CD14-positive monocyte (primary cell): ENCODE measurements at regions not wholly inside any gene's neighbourhood (a gene's known extent, or its start where the extent isn't known, plus 50 kb on each side); places are given as distances from the start of the nearest gene placed in this dataset.

ENCODE experiments used
- DNase-seq, 3 donors: peaks; one replicate each; pipeline ENCODE4 v3.0.0-alpha.2; 2011 to 2022
- H2AFZ ChIP-seq: 2 replicates; pipeline ENCODE4 v1.6.0; 2012; ENCODE audit warnings: mild to moderate bottlenecking, low read depth, low read length, inconsistent platforms; ENCODE audit not compliant: insufficient read depth, poor library complexity, severe bottlenecking
- H3K27ac ChIP-seq, 2 donors: 1 replicate in 1 of 2; 2 replicates in 1 of 2; pipeline ENCODE4 v1.5.1; 2012 to 2013; ENCODE audit warnings: low read length in 2 of 2, control low read depth in 1 of 2, inconsistent platforms in 1 of 2, low read depth in 1 of 2, mild to moderate bottlenecking in 1 of 2
- H3K27me3 ChIP-seq, 2 donors: one replicate each; pipeline versions ENCODE4 v1.6.0 to v1.6.1; 2011 to 2013; ENCODE audit warnings: low read length in 2 of 2; ENCODE audit not compliant: control insufficient read depth in 2 of 2, insufficient read depth in 2 of 2
- H3K36me3 ChIP-seq, 2 donors: replicated peaks in 1 of 2; 1 replicate in 1 of 2; 2 replicates in 1 of 2; pipeline versions ENCODE4 v1.5.1 to v1.6.1; 2012 to 2013; ENCODE audit warnings: low read length in 2 of 2, control low read depth in 1 of 2, inconsistent platforms in 1 of 2, mild to moderate bottlenecking in 1 of 2; ENCODE audit not compliant: insufficient read depth in 2 of 2, control insufficient read depth in 1 of 2
- H3K4me1 ChIP-seq, 2 donors: 1 replicate in 1 of 2; 2 replicates in 1 of 2; pipeline versions ENCODE4 v1.5.1 to v1.6.1; 2012 to 2013; ENCODE audit warnings: low read length in 2 of 2, control low read depth in 1 of 2, inconsistent platforms in 1 of 2, mild to moderate bottlenecking in 1 of 2, moderate library complexity in 1 of 2; ENCODE audit not compliant: insufficient read depth in 2 of 2, control insufficient read depth in 1 of 2
- H3K4me2 ChIP-seq: replicated peaks from 2 replicates; pipeline ENCODE3; 2012; ENCODE audit warnings: low read length, moderate library complexity, mild to moderate bottlenecking; ENCODE audit not compliant: poor library complexity, severe bottlenecking; ENCODE audit errors: extremely low read depth
- H3K4me3 ChIP-seq, 3 experiments: fragments of 200-600 bp in 1 of 3; sonication (generic) in 1 of 3; replicated peaks in 1 of 3; 1 replicate in 2 of 3; 2 replicates in 1 of 3; pipeline ENCODE4 v1.5.1; 2011 to 2013; ENCODE audit warnings: low read length in 3 of 3, mild to moderate bottlenecking in 3 of 3, control low read depth in 2 of 3, low read depth in 2 of 3, inconsistent platforms in 1 of 3, moderate library complexity in 1 of 3
- H3K79me2 ChIP-seq: 2 replicates; pipeline ENCODE4 v1.6.0; 2012; ENCODE audit warnings: mild to moderate bottlenecking, control low read depth, inconsistent platforms, low read length, moderate library complexity; ENCODE audit not compliant: insufficient read depth
- H3K9ac ChIP-seq: 2 replicates; pipeline ENCODE4 v1.6.0; 2017; ENCODE audit warnings: low read length, mild to moderate bottlenecking; ENCODE audit not compliant: insufficient read depth, poor library complexity, severe bottlenecking
- H3K9me3 ChIP-seq, 2 donors: replicated peaks in 1 of 2; 1 replicate in 1 of 2; 2 replicates in 1 of 2; pipeline versions ENCODE4 v1.5.1 to v1.6.1; 2012 to 2013; ENCODE audit warnings: low read length in 2 of 2, control low read depth in 1 of 2; ENCODE audit not compliant: control insufficient read depth in 1 of 2, insufficient read depth in 1 of 2
- H4K20me1 ChIP-seq: 2 replicates; pipeline ENCODE4 v1.6.0; 2012; ENCODE audit warnings: mild to moderate bottlenecking, low read length, control low read depth, moderate library complexity; ENCODE audit not compliant: insufficient read depth
- H3K27ac Mint-ChIP-seq, 7 donors: one replicate each; pipeline ENCODE4 v1.8.0; 2020; ENCODE audit warnings: mild to moderate bottlenecking in 7 of 7, mixed read lengths in 7 of 7, moderate library complexity in 6 of 7, inconsistent platforms in 2 of 7
- H3K27me3 Mint-ChIP-seq, 3 donors: one replicate each; pipeline ENCODE4 v1.8.0; 2021 to 2022; ENCODE audit warnings: low read depth in 3 of 3, mild to moderate bottlenecking in 3 of 3, mixed read lengths in 3 of 3, moderate library complexity in 3 of 3, inconsistent platforms in 1 of 3
- H3K36me3 Mint-ChIP-seq, 2 donors: one replicate each; pipeline ENCODE4 v1.8.0; 2020; ENCODE audit warnings: mixed read lengths in 2 of 2, inconsistent platforms in 1 of 2, mild to moderate bottlenecking in 1 of 2
- H3K4me1 Mint-ChIP-seq: one replicate; pipeline ENCODE4 v1.8.0; 2020; ENCODE audit warnings: mild to moderate bottlenecking, mixed read lengths
- H3K4me3 Mint-ChIP-seq, 2 donors: one replicate each; pipeline ENCODE4 v1.8.0; 2020; ENCODE audit warnings: mild to moderate bottlenecking in 2 of 2, mixed read lengths in 2 of 2, moderate library complexity in 1 of 2
- H3K9me3 Mint-ChIP-seq, 7 donors: one replicate each; pipeline ENCODE4 v1.8.0; 2020 to 2022; ENCODE audit warnings: mixed read lengths in 7 of 7, mild to moderate bottlenecking in 6 of 7, moderate library complexity in 6 of 7, inconsistent platforms in 2 of 7
- CTCF ChIP-seq: fragments of 200-600 bp; IDR thresholded peaks from one replicate; pipeline ENCODE4 v1.8.0; 2022; ENCODE audit warnings: antibody characterized with exemption, mild to moderate bottlenecking
- WGBS: methylation state at CpG from one replicate; pipeline ENCODE4 v1.1.5; 2013; ENCODE audit warnings: missing lambda C conversion rate; ENCODE audit not compliant: insufficient coverage; 5-methylcytosine and 5-hydroxymethylcytosine counted together
- intact Hi-C, 2 donors: fragments of 100-400 bp; cut with micrococcal nuclease; formaldehyde crosslinking; loops; one replicate each; pipeline versions ENCODE4 v1.15.0 to v1.15.1; 2023

- WGBS = 98% methylated on average over 10 of the region's 11 CpGs
- Mint-ChIP-seq H3K27ac (no peak overlapping the region), H3K27me3 (peaks cover 2 to 5% (median 4%) of the 10 kb centered on the region in 3 donors), H3K9me3 (peaks cover 0 to 2% (median 0%) of the 10 kb centered on the region in 7 donors), H3K4me3 (no peak overlapping the region), H3K36me3 (no peaks in the 10 kb centered on the region), H3K4me1 (peaks cover 7% of the 10 kb centered on the region)
- intact Hi-C loops = no loop called here
- Histone ChIP-seq H3K4me3 (no peak overlapping the region), H3K4me2 (no peak overlapping the region), H3K9me3 (no peaks in the 10 kb centered on the region), H4K20me1 (no peaks in the 10 kb centered on the region), H3K9ac (no peak overlapping the region), H3K36me3 (no peaks in the 10 kb centered on the region), H2AFZ (no peak overlapping the region), H3K79me2 (no peaks in the 10 kb centered on the region), H3K27ac (no peak overlapping the region), H3K4me1 (peaks cover 0 to 4% of the 10 kb centered on the region in 2 donors), H3K27me3 (no peaks in the 10 kb centered on the region)
- no peak for TF ChIP-seq CTCF
- DNase-seq = no peak
These were observed 137.8 kb upstream of the ZFHX3 start for GRCh38 chr16:73185737-73186136.

- 95% methylated on average over 8 of the region's 17 CpGs for WGBS
- H4K20me1 ChIP-seq = no peaks in the 10 kb centered on the region
- Mint-ChIP-seq H3K9me3 (no peaks in the 10 kb centered on the region), H3K4me1 (peaks cover 2% of the 10 kb centered on the region), H3K4me3 (no peak overlapping the region), H3K27me3 (peaks cover 2 to 4% (median 2%) of the 10 kb centered on the region in 3 donors), H3K27ac (no peak overlapping the region), H3K36me3 (no peaks in the 10 kb centered on the region)
- H3K9me3 ChIP-seq = no peaks in the 10 kb centered on the region
- H3K27me3 ChIP-seq = no peaks in the 10 kb centered on the region
- no peak overlapping the region for H3K27ac ChIP-seq
- no peak overlapping the region for H2AFZ ChIP-seq
- H3K4me2 ChIP-seq = no peak overlapping the region
- intact Hi-C loops = no loop called here
- DNase-seq = no peak
- no peak overlapping the region for H3K9ac ChIP-seq
- no peak overlapping the region for H3K4me3 ChIP-seq
- no peak for TF ChIP-seq CTCF
- no peaks in the 10 kb centered on the region for H3K4me1 ChIP-seq
- no peaks in the 10 kb centered on the region for H3K36me3 ChIP-seq
- H3K79me2 ChIP-seq = no peaks in the 10 kb centered on the region
These were observed 135.7 kb upstream of the ZFHX3 start for GRCh38 chr16:73183611-73184092.
